Mammary epithelial cell (primary cell): ENCODE measurements at regions not wholly inside any gene's neighbourhood (a gene's known extent, or its start where the extent isn't known, plus 50 kb on each side); places are given as distances from the start of the nearest gene placed in this dataset.

Experiments used
- EZH2 ChIP-seq: IDR thresholded peaks from 2 replicates; pipeline ENCODE4 v1.6.1; 2012; ENCODE audit warnings: low read length, inconsistent platforms, borderline replicate concordance
- TF ChIP-seq, protein P1 (sequence below), 2 donors: IDR thresholded peaks in 1 of 2; conservative IDR thresholded peaks in 1 of 2; 2 replicates each; pipeline ENCODE4 v1.5.1; 2011 to 2012; ENCODE audit warnings: inconsistent platforms in 2 of 2, low read length in 2 of 2, mild to moderate bottlenecking in 2 of 2, control low read depth in 1 of 2, low read depth in 1 of 2; ENCODE audit not compliant: insufficient read depth in 1 of 2; ENCODE audit errors: extremely low read depth in 1 of 2

- no peak for TF ChIP-seq EZH2
- TF ChIP-seq, protein P1, sequence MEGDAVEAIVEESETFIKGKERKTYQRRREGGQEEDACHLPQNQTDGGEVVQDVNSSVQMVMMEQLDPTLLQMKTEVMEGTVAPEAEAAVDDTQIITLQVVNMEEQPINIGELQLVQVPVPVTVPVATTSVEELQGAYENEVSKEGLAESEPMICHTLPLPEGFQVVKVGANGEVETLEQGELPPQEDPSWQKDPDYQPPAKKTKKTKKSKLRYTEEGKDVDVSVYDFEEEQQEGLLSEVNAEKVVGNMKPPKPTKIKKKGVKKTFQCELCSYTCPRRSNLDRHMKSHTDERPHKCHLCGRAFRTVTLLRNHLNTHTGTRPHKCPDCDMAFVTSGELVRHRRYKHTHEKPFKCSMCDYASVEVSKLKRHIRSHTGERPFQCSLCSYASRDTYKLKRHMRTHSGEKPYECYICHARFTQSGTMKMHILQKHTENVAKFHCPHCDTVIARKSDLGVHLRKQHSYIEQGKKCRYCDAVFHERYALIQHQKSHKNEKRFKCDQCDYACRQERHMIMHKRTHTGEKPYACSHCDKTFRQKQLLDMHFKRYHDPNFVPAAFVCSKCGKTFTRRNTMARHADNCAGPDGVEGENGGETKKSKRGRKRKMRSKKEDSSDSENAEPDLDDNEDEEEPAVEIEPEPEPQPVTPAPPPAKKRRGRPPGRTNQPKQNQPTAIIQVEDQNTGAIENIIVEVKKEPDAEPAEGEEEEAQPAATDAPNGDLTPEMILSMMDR (conservative IDR thresholded peaks at IDR 0.05 in 1 of 2, IDR thresholded peaks at IDR 0.05 in 1 of 2; ENCODE audit: extremely low read depth in 1 of 2, insufficient read depth in 1 of 2, low read depth in 1 of 2, low read length in 2 of 2), result no peak
Observed at GRCh38 chr6:157744102-157744601, 78.9 kb upstream of the SNX9 start.
